ENCODE measurements at regions not wholly inside any gene's neighbourhood (a gene's known extent, or its start where the extent isn't known, plus 50 kb on each side); places are given as distances from the start of the nearest gene placed in this dataset.

GRCh38 chr1:187621951-187622350, 793.2 kb downstream of the PLA2G4A start:
- no peak overlapping the region for H3K27ac ChIP-seq (ENCODE audit: low read depth)
- Mint-ChIP-seq H3K36me3 (ENCODE audit: low read depth) (peaks cover 39% of the 10 kb centered on the region), H3K9me3 (peaks cover 21% of the 10 kb centered on the region), H3K27me3 (ENCODE audit: insufficient read depth, low read depth, poor library complexity) (peaks cover 2% of the 10 kb centered on the region), H3K27ac (peak overlapping the region; percentile 82; the same call in 1 of the 2 replicates), H3K4me1 (peaks cover 34% of the 10 kb centered on the region), H3K4me3 (no peak overlapping the region)
- no peak overlapping the region for H3K4me3 ChIP-seq
- H3K27me3 ChIP-seq (ENCODE audit: insufficient read depth), result no peaks in the 10 kb centered on the region
- H3K36me3 ChIP-seq (ENCODE audit: insufficient read depth), result no peaks in the 10 kb centered on the region
- DNase-seq (ENCODE audit: low spot score) (no peak), ATAC-seq (no peak)
- H2AFZ ChIP-seq, result no peak overlapping the region
- H3K9me2 ChIP-seq (ENCODE audit: insufficient read depth), result no peaks in the 10 kb centered on the region
- TF ChIP-seq REST (IDR thresholded peaks at IDR 0.05; ENCODE audit: unreplicated experiment), result no peak
- TF ChIP-seq ZNF114 (CRISPR knock-in tag; IDR thresholded peaks at IDR 0.05), result no peak
- no peak for TF ChIP-seq ETS1 (IDR thresholded peaks at IDR 0.05)
- no peak for TF ChIP-seq CTCF (conservative IDR thresholded peaks at IDR 0.05; ENCODE audit: low read depth in 2 of 2)
- no peak for TF ChIP-seq EZH2 (IDR thresholded peaks at IDR 0.05; ENCODE audit: low read depth, unreplicated experiment)
- no peak for TF ChIP-seq ZNF331 (CRISPR knock-in tag; IDR thresholded peaks at IDR 0.05; ENCODE audit: low read depth)
- no peak for TF ChIP-seq NANOG (IDR thresholded peaks at IDR 0.05; ENCODE audit: borderline replicate concordance)
- TF ChIP-seq CREB1 (CRISPR knock-in tag; IDR thresholded peaks at IDR 0.05; ENCODE audit: low read depth), result no peak
- no peak for TF ChIP-seq EZH2phosphoT487 (IDR thresholded peaks at IDR 0.05; ENCODE audit: unreplicated experiment)
- TF ChIP-seq POLR2AphosphoS5 (IDR thresholded peaks at IDR 0.05; ENCODE audit: low read depth), result no peak
- no peak for TF ChIP-seq ZNF462 (CRISPR knock-in tag; IDR thresholded peaks at IDR 0.05)
- no peak for TF ChIP-seq STAT1 (IDR thresholded peaks at IDR 0.05; ENCODE audit: unreplicated experiment)
- H4K20me1 ChIP-seq (replicated peaks; ENCODE audit: insufficient read depth), result no peaks in the 10 kb centered on the region
- no peaks in the 10 kb centered on the region for H3F3A ChIP-seq (replicated peaks; ENCODE audit: low read depth)
- H3K79me2 ChIP-seq (replicated peaks; ENCODE audit: insufficient read depth), result no peaks in the 10 kb centered on the region
- peaks cover 21% of the 10 kb centered on the region for H3K4me1 ChIP-seq (ENCODE audit: insufficient read depth)
- no peak overlapping the region for H3K4me2 ChIP-seq

Data from GM23338 (cell line).